SJSA1 (cell line): ENCODE measurements at regions not wholly inside any gene's neighbourhood (a gene's known extent, or its start where the extent isn't known, plus 50 kb on each side); places are given as distances from the start of the nearest gene placed in this dataset.
"Not testable (repeated sequence)": the region's sequence is repeated elsewhere in the genome, so short reads cannot be mapped to it uniquely, and the experiment has no call there.

Experiments
- DNase-seq, 2 experiments: peaks; one replicate each; pipeline ENCODE4 v3.0.0-alpha.2; 2015 to 2020; ENCODE audit warnings: low spot score in 2 of 2, low read depth in 1 of 2
- H3K27ac ChIP-seq: fragments of 250-450 bp; sonication (Bioruptor Pico); 2 replicates; pipeline ENCODE4 v1.5.1; 2020; ENCODE audit warnings: mild to moderate bottlenecking, moderate library complexity
- H3K27me3 ChIP-seq: fragments of 250-450 bp; sonication (Bioruptor Pico); replicated peaks from 2 replicates; pipeline ENCODE4 v1.5.1; 2020; ENCODE audit warnings: mild to moderate bottlenecking, moderate library complexity
- H3K36me3 ChIP-seq: fragments of 250-450 bp; sonication (Bioruptor Pico); 2 replicates; pipeline ENCODE4 v1.5.1; 2020; ENCODE audit warnings: mild to moderate bottlenecking
- H3K4me1 ChIP-seq: fragments of 250-450 bp; sonication (Bioruptor Pico); replicated peaks from 2 replicates; pipeline ENCODE4 v1.6.1; 2021; ENCODE audit warnings: mild to moderate bottlenecking
- H3K4me3 ChIP-seq: fragments of 250-450 bp; sonication (Bioruptor Pico); 2 replicates; pipeline ENCODE4 v1.5.1; 2020; ENCODE audit warnings: mild to moderate bottlenecking
- H3K9me3 ChIP-seq: fragments of 250-450 bp; sonication (Bioruptor Pico); replicated peaks from 2 replicates; pipeline ENCODE4 v1.5.1; 2020; ENCODE audit warnings: mild to moderate bottlenecking

GRCh38 chr6:141829566-141830360, 303.0 kb upstream of the GJE1 start:
- H3K36me3 ChIP-seq, result no peaks in the 10 kb centered on the region
- no peak overlapping the region for H3K27ac ChIP-seq
- H3K4me3 ChIP-seq, result no peak overlapping the region
- no peak for DNase-seq
- no peaks in the 10 kb centered on the region for H3K9me3 ChIP-seq
- H3K27me3 ChIP-seq, result no peaks in the 10 kb centered on the region
- no peaks in the 10 kb centered on the region for H3K4me1 ChIP-seq

- Histone ChIP-seq H3K27ac (no peak overlapping the region), H3K9me3 (no peaks in the 10 kb centered on the region), H3K4me1 (no peaks in the 10 kb centered on the region), H3K4me3 (no peak overlapping the region), H3K36me3 (no peaks in the 10 kb centered on the region), H3K27me3 (no peaks in the 10 kb centered on the region)
- DNase-seq, result no peak
Observed at GRCh38 chr6:141824350-141824749, 308.4 kb upstream of the GJE1 start.

DNA sequence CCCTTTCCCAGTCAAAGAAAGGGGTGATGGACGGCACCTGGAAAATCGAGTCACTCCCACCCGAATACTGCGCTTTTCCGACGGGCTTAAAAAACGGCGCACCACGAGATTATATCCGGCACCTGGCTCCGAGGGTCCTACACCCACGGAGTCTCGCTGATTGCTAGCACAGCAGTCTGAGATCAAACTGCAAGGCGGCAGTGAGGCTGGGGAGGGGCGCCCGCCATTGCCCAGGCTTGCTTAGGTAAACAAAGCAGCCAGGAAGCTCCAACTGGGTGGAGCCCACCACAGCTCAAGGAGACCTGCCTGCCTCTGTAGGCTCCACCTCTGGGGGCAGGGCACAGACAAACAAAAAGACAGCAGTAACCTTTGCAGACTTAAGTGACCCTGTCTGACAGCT, 317.7 kb upstream of the GJE1 start:
- not testable (repeated sequence) for DNase-seq, H3K27ac ChIP-seq, H3K36me3 ChIP-seq, H3K27me3 ChIP-seq, H3K4me3 ChIP-seq, H3K9me3 ChIP-seq, H3K4me1 ChIP-seq

DNA sequence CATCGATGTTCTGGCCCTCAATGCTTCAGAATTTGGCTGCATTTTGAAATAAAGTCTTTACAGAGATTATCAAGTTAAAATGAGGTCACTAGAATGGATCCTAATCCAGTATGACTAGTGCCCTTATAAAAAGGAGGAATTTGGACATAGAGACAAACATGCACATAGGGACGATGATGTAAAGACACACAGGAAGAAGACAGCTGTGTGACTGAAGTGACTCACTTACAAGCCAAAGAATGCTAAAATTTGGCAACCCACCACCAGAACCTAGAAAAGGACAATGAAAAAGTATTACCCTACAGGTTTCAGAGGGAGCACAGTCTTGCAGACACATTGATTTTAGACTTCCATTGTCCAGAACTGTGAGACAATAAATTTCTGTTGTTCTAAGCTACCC, 322.8 kb upstream of the GJE1 start:
- no peaks in the 10 kb centered on the region for H3K27me3 ChIP-seq
- no peak for DNase-seq
- no peak overlapping the region for H3K4me3 ChIP-seq
- no peaks in the 10 kb centered on the region for H3K9me3 ChIP-seq
- no peaks in the 10 kb centered on the region for H3K36me3 ChIP-seq
- H3K27ac ChIP-seq, result no peak overlapping the region
- no peaks in the 10 kb centered on the region for H3K4me1 ChIP-seq

DNA sequence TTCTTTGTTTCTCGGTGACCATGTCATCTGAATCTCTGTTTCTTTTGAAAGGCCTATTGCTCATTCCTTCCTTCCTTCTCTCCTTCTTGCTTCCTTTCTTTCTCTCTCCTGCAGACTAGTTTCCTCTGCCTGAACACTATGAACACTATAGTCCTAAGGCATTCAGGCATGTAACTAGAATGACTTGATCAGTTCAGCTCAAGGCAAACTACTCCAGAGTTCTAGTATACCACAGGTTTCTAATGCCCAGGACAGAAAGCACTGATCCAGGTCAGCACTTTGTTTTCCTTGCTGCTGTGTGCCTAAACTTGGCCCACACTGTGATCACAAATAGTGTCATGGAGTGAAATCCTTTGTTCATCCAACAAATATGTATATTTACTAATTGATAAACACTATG, 324.1 kb upstream of the GJE1 start:
- H3K4me3 ChIP-seq, result no peak overlapping the region

GRCh38 chr6:141800973-141801372, 331.8 kb upstream of the GJE1 start:
- not testable (repeated sequence) for H3K4me3 ChIP-seq

More for the DNA sequence above, 324.1 kb upstream of the GJE1 start:
- no peak overlapping the region for H3K27ac ChIP-seq
- H3K9me3 ChIP-seq, result no peaks in the 10 kb centered on the region
- no peak for DNase-seq
- no peaks in the 10 kb centered on the region for H3K27me3 ChIP-seq
- H3K4me1 ChIP-seq, result no peaks in the 10 kb centered on the region
- H3K36me3 ChIP-seq, result no peaks in the 10 kb centered on the region

DNA sequence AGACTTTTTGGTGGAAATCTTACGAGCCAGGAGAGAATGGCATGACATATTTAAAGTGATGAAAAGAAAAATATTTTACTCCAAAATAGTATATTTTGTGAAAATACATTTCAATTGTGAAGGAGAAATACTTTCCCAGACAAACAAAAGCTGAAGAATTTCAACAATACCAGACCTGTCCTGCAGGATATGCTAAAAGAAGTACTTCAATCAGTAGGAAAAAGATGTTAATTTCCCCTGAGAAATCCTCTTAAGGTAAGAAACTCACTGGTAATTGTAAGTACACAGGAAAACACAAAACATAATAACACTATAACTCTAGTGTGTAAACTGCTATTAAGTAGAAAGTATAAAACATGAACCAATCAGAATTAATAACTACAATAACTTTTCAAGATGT, 341.8 kb upstream of the GJE1 start:
- Histone ChIP-seq H3K4me3 (no peak overlapping the region), H3K27ac (no peak overlapping the region), H3K9me3 (no peaks in the 10 kb centered on the region), H3K27me3 (no peaks in the 10 kb centered on the region), H3K36me3 (no peaks in the 10 kb centered on the region), H3K4me1 (no peaks in the 10 kb centered on the region)
- DNase-seq, result no peak

More at GRCh38 chr6:141800973-141801372, 331.8 kb upstream of the GJE1 start:
- H3K27ac ChIP-seq, H3K36me3 ChIP-seq, H3K9me3 ChIP-seq, DNase-seq, H3K27me3 ChIP-seq, H3K4me1 ChIP-seq: not testable (repeated sequence)

DNA sequence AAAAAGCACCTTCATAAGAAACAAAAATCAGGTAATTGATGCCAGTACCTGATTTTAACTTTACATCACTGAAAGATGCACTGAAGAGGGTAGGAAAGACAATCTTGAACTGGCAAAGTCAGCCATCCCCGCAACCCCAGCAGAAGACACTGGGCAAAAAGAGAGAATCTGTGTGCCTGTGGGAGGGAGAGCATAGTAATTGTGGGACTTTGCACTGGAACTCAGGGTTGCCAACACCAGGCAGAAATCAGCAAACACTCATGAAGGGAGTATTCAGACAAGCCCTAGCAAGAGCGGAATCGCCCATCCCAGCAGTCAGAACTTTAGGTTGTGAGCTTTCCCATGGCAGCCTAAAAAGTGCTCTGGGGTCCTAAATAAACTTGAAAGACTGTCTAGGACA, 344.6 kb upstream of the GJE1 start:
- no peaks in the 10 kb centered on the region for H3K27me3 ChIP-seq
- H3K4me3 ChIP-seq, result no peak overlapping the region
- no peak for DNase-seq
- H3K9me3 ChIP-seq, result no peaks in the 10 kb centered on the region
- no peaks in the 10 kb centered on the region for H3K36me3 ChIP-seq
- no peaks in the 10 kb centered on the region for H3K4me1 ChIP-seq
- no peak overlapping the region for H3K27ac ChIP-seq

DNA sequence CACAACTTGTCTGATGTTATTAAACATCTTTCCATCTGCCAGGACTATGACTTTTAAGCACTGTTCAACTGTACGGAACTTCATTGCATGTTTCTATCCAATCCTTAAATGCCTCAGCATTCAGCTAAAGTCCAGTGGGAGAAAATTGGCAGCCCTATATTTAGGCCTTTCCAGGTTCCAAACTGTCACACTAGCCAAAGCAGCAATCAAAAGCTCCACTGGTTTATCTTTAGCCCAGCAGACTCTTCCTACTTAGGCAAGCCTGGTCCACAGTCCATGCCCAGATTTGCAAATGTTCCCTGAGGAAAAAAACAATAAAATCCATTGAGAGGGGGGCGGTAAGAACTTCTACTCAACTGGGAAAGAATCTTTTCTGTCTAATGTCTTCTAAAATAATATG, 349.1 kb upstream of the GJE1 start:
- Histone ChIP-seq H3K4me1 (no peaks in the 10 kb centered on the region), H3K27ac (no peak overlapping the region), H3K36me3 (no peaks in the 10 kb centered on the region), H3K9me3 (no peaks in the 10 kb centered on the region), H3K4me3 (no peak overlapping the region), H3K27me3 (no peaks in the 10 kb centered on the region)
- DNase-seq, result no peak

DNA sequence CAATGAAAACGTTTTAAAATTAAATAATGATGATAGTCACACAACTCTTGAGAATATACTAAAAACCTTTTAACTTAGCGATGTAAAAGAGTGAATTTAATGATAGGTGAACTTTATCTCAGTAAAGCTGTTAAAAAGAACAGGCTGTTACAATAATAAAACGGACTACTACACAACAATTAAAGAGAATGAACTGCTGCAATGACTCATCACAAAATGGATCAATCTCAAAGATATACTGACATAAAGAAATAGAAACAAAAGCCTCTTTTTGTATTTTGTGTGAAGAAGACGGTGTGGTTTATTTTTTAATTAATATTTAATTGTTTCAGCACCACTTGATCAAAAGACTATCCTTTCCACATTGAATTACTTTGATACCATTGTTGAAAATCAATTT, 352.4 kb upstream of the GJE1 start:
- no peak for DNase-seq
- no peaks in the 10 kb centered on the region for H3K27me3 ChIP-seq
- no peaks in the 10 kb centered on the region for H3K4me1 ChIP-seq
- H3K27ac ChIP-seq, result no peak overlapping the region
- H3K36me3 ChIP-seq, result no peaks in the 10 kb centered on the region
- H3K4me3 ChIP-seq, result no peak overlapping the region
- no peaks in the 10 kb centered on the region for H3K9me3 ChIP-seq

DNA sequence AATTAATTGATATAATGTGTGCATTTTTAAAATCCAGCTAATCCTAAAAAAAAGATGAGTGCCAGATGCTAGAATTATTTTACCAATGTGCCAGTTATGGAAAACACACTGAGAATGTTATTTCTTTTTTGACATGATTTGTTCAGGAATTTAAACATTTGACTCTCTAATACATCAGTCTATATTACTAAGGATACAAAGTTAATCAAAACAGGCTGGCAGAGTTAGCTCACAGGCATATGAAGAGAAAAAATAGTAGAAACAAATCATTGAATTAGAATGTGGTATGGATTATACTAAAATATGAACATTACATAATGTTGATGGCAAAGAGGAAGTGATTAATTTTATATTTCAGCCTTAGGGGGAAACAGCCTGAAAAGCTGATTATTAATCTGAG, 368.3 kb upstream of the GJE1 start:
- Histone ChIP-seq H3K9me3 (no peaks in the 10 kb centered on the region), H3K4me3 (no peak overlapping the region), H3K4me1 (no peaks in the 10 kb centered on the region), H3K36me3 (no peaks in the 10 kb centered on the region), H3K27ac (no peak overlapping the region), H3K27me3 (no peaks in the 10 kb centered on the region)
- DNase-seq, result no peak

DNA sequence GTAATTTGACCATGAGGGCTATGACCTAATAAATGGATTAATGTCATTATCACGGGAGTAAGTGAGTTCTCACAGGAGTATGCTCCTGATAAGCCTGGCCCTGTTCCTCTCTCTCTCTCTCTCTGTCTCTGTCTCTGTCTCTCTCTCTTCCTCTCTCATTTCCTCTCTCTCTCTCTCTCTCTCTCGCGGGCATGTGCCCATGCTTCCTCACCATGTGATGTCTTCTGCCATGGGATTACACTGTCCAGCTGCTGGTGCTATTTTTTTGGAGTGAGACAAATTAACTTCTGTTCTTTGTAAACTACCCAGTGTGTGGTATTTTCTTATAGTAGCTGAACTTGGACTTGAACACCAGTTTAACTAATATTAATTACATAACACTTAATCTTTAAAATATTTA, 374.3 kb upstream of the GJE1 start:
- no peak overlapping the region for H3K27ac ChIP-seq
- DNase-seq, result no peak
- H3K4me3 ChIP-seq, result no peak overlapping the region
- H3K27me3 ChIP-seq, result no peaks in the 10 kb centered on the region
- H3K4me1 ChIP-seq, result no peaks in the 10 kb centered on the region
- H3K36me3 ChIP-seq, result no peaks in the 10 kb centered on the region
- H3K9me3 ChIP-seq, result no peaks in the 10 kb centered on the region

GRCh38 chr6:141753180-141753579, 379.5 kb upstream of the GJE1 start:
- Histone ChIP-seq H3K27ac (no peak overlapping the region), H3K4me3 (no peak overlapping the region), H3K27me3 (no peaks in the 10 kb centered on the region), H3K9me3 (no peaks in the 10 kb centered on the region), H3K4me1 (no peaks in the 10 kb centered on the region), H3K36me3 (no peaks in the 10 kb centered on the region)
- DNase-seq, result no peak

DNA sequence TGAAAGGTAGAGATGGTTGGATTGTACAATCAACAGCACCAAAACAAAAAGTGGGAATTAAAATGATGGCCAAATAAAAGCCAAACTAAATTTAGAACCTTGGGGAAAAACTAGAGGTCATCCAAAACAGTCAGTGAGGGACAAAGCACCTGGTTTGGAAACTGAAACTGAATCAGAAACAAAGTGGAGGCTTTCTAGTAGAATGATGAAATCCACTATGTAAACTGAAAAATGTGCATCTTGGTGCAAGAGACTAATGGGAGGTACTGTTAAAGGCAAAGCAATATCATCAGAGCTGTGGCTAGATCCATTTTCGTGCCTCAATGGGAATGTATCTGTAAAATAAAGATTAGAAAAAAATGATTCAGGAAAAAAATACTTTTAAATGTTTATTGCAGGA, 380.0 kb upstream of the GJE1 start:
- H3K27ac ChIP-seq, result no peak overlapping the region
- no peaks in the 10 kb centered on the region for H3K27me3 ChIP-seq
- H3K9me3 ChIP-seq, result no peaks in the 10 kb centered on the region
- H3K36me3 ChIP-seq, result no peaks in the 10 kb centered on the region
- DNase-seq, result no peak
- no peak overlapping the region for H3K4me3 ChIP-seq
- H3K4me1 ChIP-seq, result no peaks in the 10 kb centered on the region

- H3K4me1 ChIP-seq, H3K9me3 ChIP-seq, DNase-seq, H3K27me3 ChIP-seq, H3K27ac ChIP-seq, H3K36me3 ChIP-seq, H3K4me3 ChIP-seq: not testable (repeated sequence)
Observed at GRCh38 chr6:141746324-141746723, 386.4 kb upstream of the GJE1 start.
